ENCODE measurements at regions not wholly inside any gene's neighbourhood (a gene's known extent, or its start where the extent isn't known, plus 50 kb on each side); places are given as distances from the start of the nearest gene placed in this dataset.

- H2BK20ac ChIP-seq (ENCODE audit: low read depth, low read length), result no peak overlapping the region
- no peak overlapping the region for H3K4ac ChIP-seq (ENCODE audit: low read depth, low read length)
- H3K4me1 ChIP-seq (ENCODE audit: control insufficient read depth, insufficient read depth, low read length), result peaks cover 23% of the 10 kb centered on the region
- no peak overlapping the region for H4K91ac ChIP-seq (ENCODE audit: insufficient read depth, low read depth, low read length)
- H2BK15ac ChIP-seq (ENCODE audit: low read depth, low read length), result peak overlapping the region; percentile 48; the same call in 1 of the 3 replicates
- no peak overlapping the region for H3K4me3 ChIP-seq (ENCODE audit: insufficient read depth, low read depth, low read length)
- peak overlapping the region; percentile 51 to 64; a peak in 3 of 4 replicates for H4K8ac ChIP-seq (ENCODE audit: low read depth in 2 of 2, low read length in 2 of 2)
- H3K9me1 ChIP-seq (ENCODE audit: insufficient read depth, low read length), result peaks cover 11% of the 10 kb centered on the region
- CTCF ChIA-PET, result interaction anchor here (0.6 to 0.7 kb wide), 3 partner anchors 29 to 180 kb away, joined by 3 to 5 read pairs (median 5); no protein-coding TSS in a partner anchor
- POLR2A ChIA-PET (ENCODE audit: unreplicated experiment), result no interaction called here
- H3K79me1 ChIP-seq (ENCODE audit: low read depth in 1 of 2, low read length in 2 of 2), result no peaks in the 10 kb centered on the region
- H3K14ac ChIP-seq (replicated peaks; ENCODE audit: low read depth, low read length), result no peak overlapping the region
- H3K9me3 ChIP-seq (ENCODE audit: control insufficient read depth, insufficient read depth, low read length), result no peaks in the 10 kb centered on the region
- peak overlapping the region; percentile 51; the same call in 1 of the 2 replicates for H3K18ac ChIP-seq (ENCODE audit: low read depth, low read length)
- no CpG with 5 or more reads among the region's 2 CpGs for WGBS, 2 experiments (ENCODE audit: extremely low coverage in 2 of 2, insufficient read length in 1 of 2)
- peak overlapping the region; percentile 48 for H2BK5ac ChIP-seq (ENCODE audit: low read depth, low read length, poor library complexity, severe bottlenecking)
- peak overlapping the region; percentile 81; the same call in 1 of the 2 replicates for H2BK120ac ChIP-seq (ENCODE audit: low read depth, low read length)
- no TSS peak for BruUV-seq (replicated peaks)
- no peaks in the 10 kb centered on the region for H4K20me1 ChIP-seq (ENCODE audit: insufficient read depth, low read length)
- H4K5ac ChIP-seq (ENCODE audit: low read depth, low read length), result no peak overlapping the region
- H3K36me3 ChIP-seq (ENCODE audit: control insufficient read depth, insufficient read depth, low read length), result no peaks in the 10 kb centered on the region
- no peak overlapping the region for H3K23ac ChIP-seq (ENCODE audit: low read depth, low read length)
- TF ChIP-seq POLR2A (IDR thresholded peaks at IDR 0.05; ENCODE audit: low read depth, low read length) (no peak), BHLHE40 (IDR thresholded peaks at IDR 0.05; ENCODE audit: low read depth, low read length) (no peak), SMC3 (IDR thresholded peaks at IDR 0.05; ENCODE audit: low read depth, low read length) (no peak), FOS (IDR thresholded peaks at IDR 0.05; ENCODE audit: low read depth, low read length) (peak; percentile 65), RCOR1 (IDR thresholded peaks at IDR 0.05; ENCODE audit: insufficient replicate concordance, low read length) (no peak), ELK1 (IDR thresholded peaks at IDR 0.05; ENCODE audit: borderline replicate concordance, low read depth, low read length) (no peak), USF2 (IDR thresholded peaks at IDR 0.05; ENCODE audit: low read depth, low read length) (no peak), MAZ (IDR thresholded peaks at IDR 0.05; ENCODE audit: borderline replicate concordance, low read depth, low read length) (peak; percentile 19; the same call in 1 of the 2 replicates), MAFK (IDR thresholded peaks at IDR 0.05; ENCODE audit: low read depth, low read length) (no peak), NFE2L2 (IDR thresholded peaks at IDR 0.05; ENCODE audit: low read depth, low read length) (no peak), MXI1 (IDR thresholded peaks at IDR 0.05; ENCODE audit: borderline replicate concordance, low read depth, low read length) (no peak), RFX5 (IDR thresholded peaks at IDR 0.05; ENCODE audit: low read depth, low read length) (no peak), CHD1 (IDR thresholded peaks at IDR 0.05; ENCODE audit: low read depth, low read length) (no peak), RAD21 (IDR thresholded peaks at IDR 0.05; ENCODE audit: low read length) (no peak), CTCF (conservative IDR thresholded peaks at IDR 0.05; ENCODE audit: low read depth, low read length) (no peak), CEBPB (IDR thresholded peaks at IDR 0.05; ENCODE audit: low read depth, low read length) (peak; percentile 99)
- DNase-seq, result peak; percentile 83
- H3K9ac ChIP-seq (ENCODE audit: low read depth, low read length), result no peak overlapping the region
- H3K27me3 ChIP-seq (ENCODE audit: control insufficient read depth, insufficient read depth, low read length), result no peaks in the 10 kb centered on the region
- H2AFZ ChIP-seq (replicated peaks; ENCODE audit: low read length, poor library complexity), result no peak overlapping the region
- intact Hi-C loops (cut with micrococcal nuclease) (loop anchor here (5.0 kb wide), 2 partner anchors 235 to 290 kb away; no protein-coding TSS in a partner anchor), in situ Hi-C loops (cut with MboI; ENCODE audit: low sequenced_read_pairs) (no loop called here), dilution Hi-C loops (cut with HindIII; ENCODE audit: low sequenced_read_pairs, unreplicated experiment) (no loop called here)
- H3K4me2 ChIP-seq (ENCODE audit: low read depth, low read length), result peak overlapping the region; percentile 30; the same call in 1 of the 2 replicates
- ATAC-seq (ENCODE audit: low read depth), result peak; percentile 69
- H3K56ac ChIP-seq (ENCODE audit: extremely low read depth, insufficient read depth, low read length), result no peak overlapping the region
- no peak overlapping the region for H2AK5ac ChIP-seq (ENCODE audit: low read depth, low read length)
- no peak overlapping the region for H2AK9ac ChIP-seq (replicated peaks; ENCODE audit: low read depth, low read length, poor library complexity)
- H3K27ac ChIP-seq (ENCODE audit: insufficient read depth, low read length), result no peak overlapping the region; the same call in 1 of the 2 replicates
Observed at GRCh38 chr6:25012657-25013056, 76.9 kb upstream of the RIPOR2 start.

Measured in IMR-90 (cell line).